ENCODE measurements at regions not wholly inside any gene's neighbourhood (a gene's known extent, or its start where the extent isn't known, plus 50 kb on each side); places are given as distances from the start of the nearest gene placed in this dataset.

DNA sequence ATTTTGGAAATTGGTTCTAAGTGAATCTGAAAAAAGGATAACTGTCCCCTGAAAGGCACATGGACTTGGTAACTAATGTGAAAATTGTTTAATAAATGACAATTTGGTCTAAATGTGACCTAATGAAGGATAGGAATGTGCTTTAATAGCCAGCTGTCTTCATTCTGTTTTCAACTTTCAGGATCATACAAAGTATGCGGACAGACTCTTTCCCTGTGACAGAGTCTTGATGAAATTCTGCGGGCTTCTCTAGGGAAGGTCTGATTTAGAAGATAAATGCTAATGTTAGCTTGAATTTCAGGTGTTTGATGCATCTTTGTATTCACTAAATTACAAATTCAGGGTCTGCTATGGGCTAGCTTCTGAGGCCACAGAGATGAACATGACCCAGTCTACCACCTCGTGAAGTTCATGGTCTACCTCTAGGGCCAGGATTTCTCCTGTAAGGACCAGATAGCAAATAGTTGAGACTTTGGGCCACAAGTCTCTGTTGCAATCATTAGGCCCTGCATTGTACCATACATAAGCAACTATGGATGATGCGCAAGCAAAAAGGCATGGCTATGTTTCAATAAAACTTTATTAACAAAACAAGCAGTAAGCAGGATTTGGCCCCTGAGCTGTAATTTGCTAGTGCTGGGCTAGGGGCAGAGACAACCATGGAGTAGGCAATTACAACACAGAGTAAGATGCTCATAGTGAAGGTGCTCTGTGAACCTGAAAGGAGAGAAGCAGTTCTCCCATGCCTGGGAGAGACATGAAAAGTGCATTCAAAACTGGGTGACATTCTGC is 368.6 kb downstream of the INHBA start:
- DNase-seq (ENCODE audit: low spot score) = no peak
- TF ChIP-seq, protein P1, sequence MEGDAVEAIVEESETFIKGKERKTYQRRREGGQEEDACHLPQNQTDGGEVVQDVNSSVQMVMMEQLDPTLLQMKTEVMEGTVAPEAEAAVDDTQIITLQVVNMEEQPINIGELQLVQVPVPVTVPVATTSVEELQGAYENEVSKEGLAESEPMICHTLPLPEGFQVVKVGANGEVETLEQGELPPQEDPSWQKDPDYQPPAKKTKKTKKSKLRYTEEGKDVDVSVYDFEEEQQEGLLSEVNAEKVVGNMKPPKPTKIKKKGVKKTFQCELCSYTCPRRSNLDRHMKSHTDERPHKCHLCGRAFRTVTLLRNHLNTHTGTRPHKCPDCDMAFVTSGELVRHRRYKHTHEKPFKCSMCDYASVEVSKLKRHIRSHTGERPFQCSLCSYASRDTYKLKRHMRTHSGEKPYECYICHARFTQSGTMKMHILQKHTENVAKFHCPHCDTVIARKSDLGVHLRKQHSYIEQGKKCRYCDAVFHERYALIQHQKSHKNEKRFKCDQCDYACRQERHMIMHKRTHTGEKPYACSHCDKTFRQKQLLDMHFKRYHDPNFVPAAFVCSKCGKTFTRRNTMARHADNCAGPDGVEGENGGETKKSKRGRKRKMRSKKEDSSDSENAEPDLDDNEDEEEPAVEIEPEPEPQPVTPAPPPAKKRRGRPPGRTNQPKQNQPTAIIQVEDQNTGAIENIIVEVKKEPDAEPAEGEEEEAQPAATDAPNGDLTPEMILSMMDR (IDR thresholded peaks at IDR 0.05) = no peak
- no peak for ATAC-seq (ENCODE audit: insufficient number of reproducible peaks, low FRiP score, low read depth)
- Histone ChIP-seq H3K36me3 (no peaks in the 10 kb centered on the region), H3K9me3 (no peaks in the 10 kb centered on the region), H3K27me3 (replicated peaks; ENCODE audit: insufficient read depth) (no peaks in the 10 kb centered on the region), H3K4me1 (ENCODE audit: control insufficient read depth in 1 of 2, low read depth in 2 of 2) (no peaks in the 10 kb centered on the region), H3K4me3 (no peak overlapping the region), H3K27ac (no peak overlapping the region)

DNA sequence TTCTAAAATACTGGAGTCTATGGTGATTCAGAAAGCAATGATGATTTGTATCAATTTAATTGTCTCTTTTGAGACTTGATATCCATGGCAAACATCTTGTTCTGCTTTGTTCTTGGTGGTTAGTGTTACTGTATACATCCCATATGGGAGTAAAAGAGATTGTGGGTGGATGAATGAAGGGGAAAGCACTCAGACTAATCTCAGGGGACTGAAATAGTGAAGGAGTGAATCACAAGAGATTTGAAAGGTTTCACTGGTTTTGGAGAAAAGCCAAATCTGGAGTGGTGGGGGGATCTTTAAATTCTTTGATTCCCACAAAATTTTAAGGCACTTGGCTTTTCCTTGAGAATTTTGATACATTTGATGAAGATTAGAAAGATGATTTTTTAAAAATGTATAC is 369.4 kb downstream of the INHBA start:
- no peak for ATAC-seq (ENCODE audit: insufficient number of reproducible peaks, low FRiP score, low read depth)
- TF ChIP-seq, protein P1 (IDR thresholded peaks at IDR 0.05) = no peak

DNA sequence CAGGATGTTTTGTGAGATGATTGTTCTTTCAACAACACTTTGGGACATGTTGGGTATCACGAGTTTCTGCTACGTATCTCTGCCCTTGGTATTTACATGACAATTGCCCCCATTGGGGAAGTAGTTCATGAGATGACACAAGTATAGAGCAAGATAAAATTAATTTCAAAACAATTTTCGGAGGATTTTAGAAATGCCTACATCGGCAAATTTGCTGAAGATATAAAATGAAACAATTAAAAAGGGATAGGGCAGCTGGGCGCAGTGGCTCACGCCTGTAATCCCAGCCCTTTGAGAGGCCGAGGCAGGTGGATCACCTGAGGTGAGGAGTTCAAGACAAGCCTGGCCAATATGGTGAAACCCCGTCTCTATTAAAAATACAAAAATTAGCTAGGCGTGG is 371.7 kb downstream of the INHBA start:
- Histone ChIP-seq H3K9me3 (no peaks in the 10 kb centered on the region), H3K27me3 (replicated peaks; ENCODE audit: insufficient read depth) (no peaks in the 10 kb centered on the region)

More for the DNA sequence above, 369.4 kb downstream of the INHBA start:
- Histone ChIP-seq H3K27me3 (replicated peaks; ENCODE audit: insufficient read depth) (no peaks in the 10 kb centered on the region), H3K9me3 (no peaks in the 10 kb centered on the region), H3K27ac (no peak overlapping the region), H3K4me1 (ENCODE audit: control insufficient read depth in 1 of 2, low read depth in 2 of 2) (no peaks in the 10 kb centered on the region), H3K4me3 (no peak overlapping the region), H3K36me3 (no peaks in the 10 kb centered on the region)
- no peak for DNase-seq (ENCODE audit: low spot score)

DNA sequence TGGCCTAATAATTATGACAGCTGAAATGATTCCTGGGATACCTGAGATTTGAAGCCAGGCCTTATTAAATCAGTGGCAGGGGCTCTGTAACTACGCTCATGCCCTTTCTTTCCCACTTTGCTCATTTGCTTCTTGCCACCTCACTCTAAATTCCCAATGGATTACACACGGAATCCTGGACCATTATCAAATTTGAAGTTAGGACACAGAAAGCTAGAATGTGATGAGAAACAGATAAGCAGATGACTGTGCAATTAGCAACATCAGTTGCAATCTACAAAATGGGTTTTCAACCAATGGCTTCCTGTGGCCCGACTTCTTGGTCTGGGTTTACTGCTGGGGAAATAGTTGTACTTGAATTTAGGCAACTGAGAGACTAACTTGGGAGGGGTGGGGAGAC is 374.3 kb downstream of the INHBA start:
- H3K4me3 ChIP-seq = no peak overlapping the region
- TF ChIP-seq, protein P1 (IDR thresholded peaks at IDR 0.05) = no peak

More for the DNA sequence above, 371.7 kb downstream of the INHBA start:
- TF ChIP-seq, protein P1 (IDR thresholded peaks at IDR 0.05) = no peak
- H3K4me1 ChIP-seq (ENCODE audit: control insufficient read depth in 1 of 2, low read depth in 2 of 2) = no peaks in the 10 kb centered on the region
- no peak overlapping the region for H3K4me3 ChIP-seq
- no peak for ATAC-seq (ENCODE audit: insufficient number of reproducible peaks, low FRiP score, low read depth)
- no peaks in the 10 kb centered on the region for H3K36me3 ChIP-seq
- DNase-seq (ENCODE audit: low spot score) = no peak
- no peak overlapping the region for H3K27ac ChIP-seq

DNA sequence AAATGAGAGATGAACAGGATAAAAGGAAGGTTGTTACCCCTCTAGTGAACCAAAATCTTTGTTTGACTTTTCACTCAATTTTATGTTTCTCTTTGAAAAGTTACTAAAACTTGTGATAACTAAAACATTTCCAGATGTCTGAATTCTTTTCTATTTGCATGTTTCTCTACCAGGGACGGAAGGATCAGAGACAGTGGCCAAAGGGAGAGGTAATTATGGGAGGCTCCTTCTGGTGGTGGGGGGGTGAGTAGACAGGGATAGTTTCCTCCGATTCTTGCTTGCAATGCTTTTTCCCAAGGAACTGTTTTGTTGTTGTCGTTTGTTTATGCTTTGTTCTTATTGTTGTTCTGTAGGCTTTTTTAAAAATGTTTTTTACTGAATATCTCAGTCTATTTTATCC is 374.8 kb downstream of the INHBA start:
- DNase-seq (ENCODE audit: low spot score) (no peak), ATAC-seq (ENCODE audit: insufficient number of reproducible peaks, low FRiP score, low read depth) (no peak)
- TF ChIP-seq, protein P1 (IDR thresholded peaks at IDR 0.05) = no peak
- Histone ChIP-seq H3K27ac (no peak overlapping the region), H3K4me1 (ENCODE audit: control insufficient read depth in 1 of 2, low read depth in 2 of 2) (no peaks in the 10 kb centered on the region), H3K27me3 (replicated peaks; ENCODE audit: insufficient read depth) (no peaks in the 10 kb centered on the region), H3K4me3 (no peak overlapping the region), H3K36me3 (no peaks in the 10 kb centered on the region), H3K9me3 (no peaks in the 10 kb centered on the region)

More for the DNA sequence above, 374.3 kb downstream of the INHBA start:
- DNase-seq (ENCODE audit: low spot score) = no peak
- H3K27ac ChIP-seq = no peak overlapping the region
- H3K27me3 ChIP-seq (replicated peaks; ENCODE audit: insufficient read depth) = no peaks in the 10 kb centered on the region
- H3K9me3 ChIP-seq = no peaks in the 10 kb centered on the region
- no peak for ATAC-seq (ENCODE audit: insufficient number of reproducible peaks, low FRiP score, low read depth)
- H3K4me1 ChIP-seq (ENCODE audit: control insufficient read depth in 1 of 2, low read depth in 2 of 2) = no peaks in the 10 kb centered on the region
- H3K36me3 ChIP-seq = no peaks in the 10 kb centered on the region
